Cardiac muscle cell (in vitro differentiated cells and primary cell): ENCODE measurements at regions not wholly inside any gene's neighbourhood (a gene's known extent, or its start where the extent isn't known, plus 50 kb on each side); places are given as distances from the start of the nearest gene placed in this dataset.
"Not testable (repeated sequence)": the region's sequence is repeated elsewhere in the genome, so short reads cannot be mapped to it uniquely, and the experiment has no call there.

ENCODE experiments used
- DNase-seq, 2 donors: peaks; one replicate each; pipeline versions ENCODE4 v3.0.0 to v3.0.0-alpha.2; 2010 to 2017; ENCODE audit warnings: low read depth in 1 of 2, low spot score in 1 of 2
- H3K27ac ChIP-seq: fragments of 200-600 bp; sonication (generic); 2 replicates; pipeline ENCODE4 v1.5.1; 2016
- H3K27me3 ChIP-seq: fragments of 200-600 bp; sonication (generic); 2 replicates; pipeline ENCODE4 v1.6.0; 2016; ENCODE audit warnings: control low read depth
- H3K36me3 ChIP-seq: fragments of 200-600 bp; sonication (generic); 2 replicates; pipeline ENCODE4 v1.5.1; 2016; ENCODE audit warnings: control low read depth
- H3K4me1 ChIP-seq: fragments of 200-600 bp; sonication (generic); 2 replicates; pipeline ENCODE4 v1.8.1; 2017; ENCODE audit warnings: low read depth, mild to moderate bottlenecking, mixed run types
- H3K4me3 ChIP-seq: fragments of 200-600 bp; sonication (generic); 2 replicates; pipeline ENCODE4 v1.5.1; 2016; ENCODE audit warnings: mild to moderate bottlenecking
- H3K9me3 ChIP-seq: fragments of 200-600 bp; sonication (generic); 2 replicates; pipeline ENCODE4 v1.5.1; 2017; ENCODE audit warnings: low read depth, mild to moderate bottlenecking, control low read depth
- CTCF ChIP-seq: IDR thresholded peaks from 2 replicates; pipeline ENCODE4 v1.5.1; 2012; ENCODE audit warnings: low read depth, mild to moderate bottlenecking, low read length

DNA sequence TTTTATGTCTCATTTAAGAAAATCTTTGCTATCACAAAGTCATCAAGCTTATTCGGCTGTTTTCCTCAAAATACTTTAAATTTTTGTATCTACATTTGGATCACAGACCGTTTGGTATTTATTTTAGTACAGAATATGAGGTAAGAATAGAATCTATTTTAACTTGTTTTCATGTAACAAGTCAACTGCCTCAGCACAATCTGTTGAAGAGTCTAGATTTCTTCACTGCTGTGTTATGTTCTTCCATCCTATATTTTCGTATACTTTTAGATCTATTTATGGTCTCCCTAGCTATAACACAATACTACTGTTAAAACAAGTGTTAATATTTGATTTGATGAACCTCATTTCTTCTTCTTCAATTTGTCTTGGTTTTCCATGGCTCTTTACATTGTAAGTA, 61.6 kb upstream of the SGCG start:
- no peak overlapping the region for H3K4me3 ChIP-seq
- DNase-seq = no peak
- H3K27ac ChIP-seq = no peak overlapping the region
- no peaks in the 10 kb centered on the region for H3K9me3 ChIP-seq
- H3K27me3 ChIP-seq = no peaks in the 10 kb centered on the region
- no peaks in the 10 kb centered on the region for H3K4me1 ChIP-seq
- TF ChIP-seq CTCF = no peak
- no peaks in the 10 kb centered on the region for H3K36me3 ChIP-seq

GRCh38 chr13:23127540-23127939, 53.2 kb upstream of the SGCG start:
- not testable (repeated sequence) for H3K36me3 ChIP-seq, H3K4me3 ChIP-seq, H3K4me1 ChIP-seq

DNA sequence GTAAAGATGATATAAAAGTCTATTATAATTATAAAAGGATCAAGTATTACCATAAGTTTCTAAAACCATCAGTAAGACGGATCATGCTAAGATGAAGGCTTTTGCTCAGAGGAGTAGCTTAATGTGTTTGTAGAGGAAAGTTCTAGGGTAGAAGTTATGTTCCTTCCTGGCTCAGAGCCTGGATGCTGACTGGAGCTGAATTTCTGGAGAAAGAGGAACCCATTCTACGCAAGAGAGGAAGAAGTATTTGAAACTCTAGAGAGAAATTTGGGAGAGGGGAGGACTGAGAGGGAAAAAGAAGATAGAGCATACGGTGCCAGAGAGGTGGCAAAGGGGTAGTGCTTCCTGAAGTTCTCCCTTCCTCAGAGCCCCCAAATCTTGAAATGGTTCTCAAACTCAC, 51.4 kb upstream of the SGCG start:
- Histone ChIP-seq H3K36me3 (no peaks in the 10 kb centered on the region), H3K4me1 (no peaks in the 10 kb centered on the region), H3K27ac (no peak overlapping the region), H3K4me3 (no peak overlapping the region), H3K27me3 (no peaks in the 10 kb centered on the region), H3K9me3 (no peaks in the 10 kb centered on the region)
- DNase-seq = no peak
- TF ChIP-seq CTCF = no peak

More at GRCh38 chr13:23127540-23127939, 53.2 kb upstream of the SGCG start:
- H3K9me3 ChIP-seq, H3K27me3 ChIP-seq, H3K27ac ChIP-seq, DNase-seq: not testable (repeated sequence)
